ENCODE measurements at regions not wholly inside any gene's neighbourhood (a gene's known extent, or its start where the extent isn't known, plus 50 kb on each side); places are given as distances from the start of the nearest gene placed in this dataset.

- no peak for DNase-seq (ENCODE audit: low read depth)
- Histone ChIP-seq H3K27me3 (ENCODE audit: control insufficient read depth, insufficient read depth, low read length) (no peaks in the 10 kb centered on the region), H3K36me3 (ENCODE audit: control insufficient read depth, insufficient read depth, low read length) (no peaks in the 10 kb centered on the region), H3K4me3 (ENCODE audit: low read depth, low read length) (no peak overlapping the region)
- no peak for TF ChIP-seq CTCF (IDR thresholded peaks at IDR 0.05; ENCODE audit: insufficient read depth, low read length, poor library complexity, severe bottlenecking)
Measured at GRCh38 chr9:2461892-2462291, 159.7 kb upstream of the VLDLR start.

GRCh38 chr9:2464624-2465023 is 157.0 kb upstream of the VLDLR start:
- DNase-seq (ENCODE audit: low read depth): no peak
- H3K27me3 ChIP-seq (ENCODE audit: control insufficient read depth, insufficient read depth, low read length): no peaks in the 10 kb centered on the region
- H3K36me3 ChIP-seq (ENCODE audit: control insufficient read depth, insufficient read depth, low read length): no peaks in the 10 kb centered on the region
- no peak for TF ChIP-seq CTCF (IDR thresholded peaks at IDR 0.05; ENCODE audit: insufficient read depth, low read length, poor library complexity, severe bottlenecking)
- H3K4me3 ChIP-seq (ENCODE audit: low read depth, low read length): no peak overlapping the region

GRCh38 chr9:2465516-2465915 is 156.1 kb upstream of the VLDLR start:
- H3K27me3 ChIP-seq (ENCODE audit: control insufficient read depth, insufficient read depth, low read length): no peaks in the 10 kb centered on the region
- H3K36me3 ChIP-seq (ENCODE audit: control insufficient read depth, insufficient read depth, low read length): no peaks in the 10 kb centered on the region
- DNase-seq (ENCODE audit: low read depth): no peak
- no peak overlapping the region for H3K4me3 ChIP-seq (ENCODE audit: low read depth, low read length)
- no peak for TF ChIP-seq CTCF (IDR thresholded peaks at IDR 0.05; ENCODE audit: insufficient read depth, low read length, poor library complexity, severe bottlenecking)

GRCh38 chr9:2465921-2466460 is 155.6 kb upstream of the VLDLR start:
- no peak overlapping the region for H3K4me3 ChIP-seq (ENCODE audit: low read depth, low read length)
- DNase-seq (ENCODE audit: low read depth): no peak
- H3K36me3 ChIP-seq (ENCODE audit: control insufficient read depth, insufficient read depth, low read length): no peaks in the 10 kb centered on the region
- TF ChIP-seq CTCF (IDR thresholded peaks at IDR 0.05; ENCODE audit: insufficient read depth, low read length, poor library complexity, severe bottlenecking): no peak
- no peaks in the 10 kb centered on the region for H3K27me3 ChIP-seq (ENCODE audit: control insufficient read depth, insufficient read depth, low read length)

- Histone ChIP-seq H3K36me3 (ENCODE audit: control insufficient read depth, insufficient read depth, low read length) (no peaks in the 10 kb centered on the region), H3K27me3 (ENCODE audit: control insufficient read depth, insufficient read depth, low read length) (no peaks in the 10 kb centered on the region), H3K4me3 (ENCODE audit: low read depth, low read length) (no peak overlapping the region)
- DNase-seq (ENCODE audit: low read depth): no peak
- TF ChIP-seq CTCF (IDR thresholded peaks at IDR 0.05; ENCODE audit: insufficient read depth, low read length, poor library complexity, severe bottlenecking): no peak
Measured at GRCh38 chr9:2466703-2467102, 154.9 kb upstream of the VLDLR start.

GRCh38 chr9:2469681-2470221 is 151.8 kb upstream of the VLDLR start:
- Histone ChIP-seq H3K36me3 (ENCODE audit: control insufficient read depth, insufficient read depth, low read length) (no peaks in the 10 kb centered on the region), H3K4me3 (ENCODE audit: low read depth, low read length) (no peak overlapping the region), H3K27me3 (ENCODE audit: control insufficient read depth, insufficient read depth, low read length) (no peaks in the 10 kb centered on the region)
- no peak for TF ChIP-seq CTCF (IDR thresholded peaks at IDR 0.05; ENCODE audit: insufficient read depth, low read length, poor library complexity, severe bottlenecking)
- DNase-seq (ENCODE audit: low read depth): no peak
